ENCODE measurements at regions not wholly inside any gene's neighbourhood (a gene's known extent, or its start where the extent isn't known, plus 50 kb on each side); places are given as distances from the start of the nearest gene placed in this dataset.

GRCh38 chr6:132072831-132073230, 121.7 kb upstream of the CCN2 start:
- no peaks in the 10 kb centered on the region for H3K4me1 ChIP-seq (ENCODE audit: control insufficient read depth, insufficient read depth, low read length)
- H3K4me3 ChIP-seq (ENCODE audit: low read length) = no peak overlapping the region
- H3K27ac ChIP-seq (ENCODE audit: low read length) = no peak overlapping the region
- 85% methylated on average over 1 of the region's 1 CpG for WGBS
- no peaks in the 10 kb centered on the region for H3K9me3 ChIP-seq (ENCODE audit: control insufficient read depth, low read length)
- DNase-seq = no peak
- no peaks in the 10 kb centered on the region for H3K27me3 ChIP-seq (ENCODE audit: control insufficient read depth, insufficient read depth)
- ATAC-seq = no peak
- intact Hi-C loops (cut with DNase I) = no loop called here

GRCh38 chr6:132072271-132072670, 121.1 kb upstream of the CCN2 start:
- no peak for DNase-seq
- H3K4me3 ChIP-seq (ENCODE audit: low read length) = no peak overlapping the region
- WGBS = 73% methylated on average over 2 of the region's 2 CpGs
- no peaks in the 10 kb centered on the region for H3K27me3 ChIP-seq (ENCODE audit: control insufficient read depth, insufficient read depth)
- no peak for ATAC-seq
- intact Hi-C loops (cut with DNase I) = no loop called here
- H3K27ac ChIP-seq (ENCODE audit: low read length) = no peak overlapping the region
- H3K4me1 ChIP-seq (ENCODE audit: control insufficient read depth, insufficient read depth, low read length) = no peaks in the 10 kb centered on the region
- no peaks in the 10 kb centered on the region for H3K9me3 ChIP-seq (ENCODE audit: control insufficient read depth, low read length)

- intact Hi-C loops (cut with DNase I) = no loop called here
Observed at GRCh38 chr6:132070356-132070755, 119.2 kb upstream of the CCN2 start.

GRCh38 chr6:132068766-132069165, 117.6 kb upstream of the CCN2 start:
- 89% methylated on average over 3 of the region's 3 CpGs for WGBS
- Histone ChIP-seq H3K4me1 (ENCODE audit: control insufficient read depth, insufficient read depth, low read length) (no peaks in the 10 kb centered on the region), H3K27me3 (ENCODE audit: control insufficient read depth, insufficient read depth) (no peaks in the 10 kb centered on the region), H3K27ac (ENCODE audit: low read length) (no peak overlapping the region), H3K4me3 (ENCODE audit: low read length) (no peak overlapping the region), H3K9me3 (ENCODE audit: control insufficient read depth, low read length) (no peaks in the 10 kb centered on the region)
- DNase-seq (no peak), ATAC-seq (no peak)
- intact Hi-C loops (cut with DNase I) = no loop called here

More at GRCh38 chr6:132070356-132070755, 119.2 kb upstream of the CCN2 start:
- no peaks in the 10 kb centered on the region for H3K9me3 ChIP-seq (ENCODE audit: control insufficient read depth, low read length)
- no peak for DNase-seq
- H3K27me3 ChIP-seq (ENCODE audit: control insufficient read depth, insufficient read depth) = no peaks in the 10 kb centered on the region
- 34% methylated on average over 1 of the region's 1 CpG for WGBS
- ATAC-seq = peak; percentile 31 to 59
- H3K27ac ChIP-seq (ENCODE audit: low read length) = no peak overlapping the region
- H3K4me3 ChIP-seq (ENCODE audit: low read length) = no peak overlapping the region
- no peaks in the 10 kb centered on the region for H3K4me1 ChIP-seq (ENCODE audit: control insufficient read depth, insufficient read depth, low read length)

- no peak overlapping the region for H3K4me3 ChIP-seq (ENCODE audit: low read length)
- ATAC-seq (no peak), DNase-seq (no peak)
- no peaks in the 10 kb centered on the region for H3K9me3 ChIP-seq (ENCODE audit: control insufficient read depth, low read length)
- 43% methylated on average over 4 of the region's 4 CpGs for WGBS
- no peaks in the 10 kb centered on the region for H3K4me1 ChIP-seq (ENCODE audit: control insufficient read depth, insufficient read depth, low read length)
- no peak overlapping the region for H3K27ac ChIP-seq (ENCODE audit: low read length)
- intact Hi-C loops (cut with DNase I) = no loop called here
- no peaks in the 10 kb centered on the region for H3K27me3 ChIP-seq (ENCODE audit: control insufficient read depth, insufficient read depth)
Observed at GRCh38 chr6:132067286-132067685, 116.1 kb upstream of the CCN2 start.

GRCh38 chr6:132065556-132065955, 114.4 kb upstream of the CCN2 start:
- ATAC-seq (no peak), DNase-seq (no peak)
- H3K4me3 ChIP-seq (ENCODE audit: low read length) = no peak overlapping the region
- intact Hi-C loops (cut with DNase I) = no loop called here
- H3K27ac ChIP-seq (ENCODE audit: low read length) = no peak overlapping the region
- H3K4me1 ChIP-seq (ENCODE audit: control insufficient read depth, insufficient read depth, low read length) = no peaks in the 10 kb centered on the region
- H3K27me3 ChIP-seq (ENCODE audit: control insufficient read depth, insufficient read depth) = no peaks in the 10 kb centered on the region
- WGBS = 80% methylated on average over 2 of the region's 2 CpGs
- no peaks in the 10 kb centered on the region for H3K9me3 ChIP-seq (ENCODE audit: control insufficient read depth, low read length)

GRCh38 chr6:132063738-132064137, 112.6 kb upstream of the CCN2 start:
- intact Hi-C loops (cut with DNase I) = loop anchor here in 1 of 4 donors (2.0 kb wide), 1 partner anchor 67 kb away; no protein-coding TSS in a partner anchor
- WGBS = 63% methylated on average over 2 of the region's 2 CpGs
- Histone ChIP-seq H3K4me3 (ENCODE audit: low read length) (no peak overlapping the region), H3K9me3 (ENCODE audit: control insufficient read depth, low read length) (no peaks in the 10 kb centered on the region), H3K4me1 (ENCODE audit: control insufficient read depth, insufficient read depth, low read length) (no peaks in the 10 kb centered on the region), H3K27ac (ENCODE audit: low read length) (peak overlapping the region; percentile 7), H3K27me3 (ENCODE audit: control insufficient read depth, insufficient read depth) (no peaks in the 10 kb centered on the region)
- ATAC-seq (peak; percentile 46 to 83), DNase-seq (peak in 1 of 3 donors; percentile 23)

GRCh38 chr6:132063204-132063603, 112.0 kb upstream of the CCN2 start:
- DNase-seq = no peak
- Histone ChIP-seq H3K27ac (ENCODE audit: low read length) (no peak overlapping the region), H3K4me1 (ENCODE audit: control insufficient read depth, insufficient read depth, low read length) (no peaks in the 10 kb centered on the region), H3K27me3 (ENCODE audit: control insufficient read depth, insufficient read depth) (no peaks in the 10 kb centered on the region), H3K9me3 (ENCODE audit: control insufficient read depth, low read length) (no peaks in the 10 kb centered on the region), H3K4me3 (ENCODE audit: low read length) (no peak overlapping the region)
- 42% methylated on average over 5 of the region's 5 CpGs for WGBS
- intact Hi-C loops (cut with DNase I) = loop anchor here in 1 of 4 donors (2.0 kb wide), 1 partner anchor 68 kb away; no protein-coding TSS in a partner anchor
- peak; percentile 36 to 57 for ATAC-seq

GRCh38 chr6:132062626-132063025, 111.5 kb upstream of the CCN2 start:
- no peaks in the 10 kb centered on the region for H3K27me3 ChIP-seq (ENCODE audit: control insufficient read depth, insufficient read depth)
- no peak overlapping the region for H3K27ac ChIP-seq (ENCODE audit: low read length)
- no peak overlapping the region for H3K4me3 ChIP-seq (ENCODE audit: low read length)
- 48% methylated on average over 3 of the region's 3 CpGs for WGBS
- DNase-seq (no peak), ATAC-seq (peak; percentile 39 to 58)
- no peaks in the 10 kb centered on the region for H3K9me3 ChIP-seq (ENCODE audit: control insufficient read depth, low read length)
- no peaks in the 10 kb centered on the region for H3K4me1 ChIP-seq (ENCODE audit: control insufficient read depth, insufficient read depth, low read length)
- intact Hi-C loops (cut with DNase I) = loop anchor here in 1 of 4 donors (2.0 kb wide), 1 partner anchor 68 kb away; no protein-coding TSS in a partner anchor

GRCh38 chr6:132061381-132061780, 110.2 kb upstream of the CCN2 start:
- Histone ChIP-seq H3K9me3 (ENCODE audit: control insufficient read depth, low read length) (no peaks in the 10 kb centered on the region), H3K4me1 (ENCODE audit: control insufficient read depth, insufficient read depth, low read length) (no peaks in the 10 kb centered on the region), H3K27ac (ENCODE audit: low read length) (no peak overlapping the region), H3K27me3 (ENCODE audit: control insufficient read depth, insufficient read depth) (no peaks in the 10 kb centered on the region), H3K4me3 (ENCODE audit: low read length) (no peak overlapping the region)
- intact Hi-C loops (cut with DNase I) = no loop called here
- no peak for ATAC-seq
- DNase-seq = no peak
- 22% methylated on average over 1 of the region's 1 CpG for WGBS

- no peak for ATAC-seq
- Histone ChIP-seq H3K27ac (ENCODE audit: low read length) (no peak overlapping the region), H3K4me3 (ENCODE audit: low read length) (no peak overlapping the region), H3K27me3 (ENCODE audit: control insufficient read depth, insufficient read depth) (no peaks in the 10 kb centered on the region), H3K4me1 (ENCODE audit: control insufficient read depth, insufficient read depth, low read length) (no peaks in the 10 kb centered on the region), H3K9me3 (ENCODE audit: control insufficient read depth, low read length) (no peaks in the 10 kb centered on the region)
- 86% methylated on average over 4 of the region's 4 CpGs for WGBS
- no peak for DNase-seq
- intact Hi-C loops (cut with DNase I) = no loop called here
Observed at GRCh38 chr6:132060591-132060990, 109.4 kb upstream of the CCN2 start.

- intact Hi-C loops (cut with DNase I) = no loop called here
- ATAC-seq = peak in 1 of 2 donors; percentile 43
- peak in 1 of 3 donors; percentile 64 for DNase-seq
- H3K9me3 ChIP-seq (ENCODE audit: control insufficient read depth, low read length) = no peaks in the 10 kb centered on the region
- H3K27me3 ChIP-seq (ENCODE audit: control insufficient read depth, insufficient read depth) = no peaks in the 10 kb centered on the region
- 46% methylated on average over 2 of the region's 2 CpGs for WGBS
- H3K4me1 ChIP-seq (ENCODE audit: control insufficient read depth, insufficient read depth, low read length) = no peaks in the 10 kb centered on the region
- no peak overlapping the region for H3K27ac ChIP-seq (ENCODE audit: low read length)
- H3K4me3 ChIP-seq (ENCODE audit: low read length) = no peak overlapping the region
Observed at GRCh38 chr6:132058975-132059374, 107.8 kb upstream of the CCN2 start.

All from right cardiac atrium (tissue), 5 donors.